B cell (primary cell): ENCODE measurements at regions not wholly inside any gene's neighbourhood (a gene's known extent, or its start where the extent isn't known, plus 50 kb on each side); places are given as distances from the start of the nearest gene placed in this dataset.

Experiments used
- ATAC-seq: fragments of 200-7000 bp; cut with Tn5 transposase; one replicate; pipeline ENCODE4 v1.10.0; 2021; ENCODE audit warnings: low read depth, mild to moderate bottlenecking, moderate number of reproducible peaks, moderate library complexity
- CTCF ChIA-PET: fragments of 350-600 bp; sonication (Branson Sonifier 250); formaldehyde crosslinking; loops from one replicate; lab custom pipeline; 2021; ENCODE audit warnings: antibody characterized with exemption, inconsistent platforms; lab: Charles Lee
- POLR2A ChIA-PET: fragments of 350-600 bp; sonication (Branson Sonifier 250); formaldehyde crosslinking; loops from one replicate; lab custom pipeline; 2021; ENCODE audit warnings: antibody characterized with exemption; lab: Charles Lee
- DNase-seq: peaks from one replicate; pipeline ENCODE4 v3.0.0; 2013
- H2AFZ ChIP-seq: 2 replicates; pipeline ENCODE4 v1.6.1; 2012; ENCODE audit warnings: mild to moderate bottlenecking, low read depth, low read length; ENCODE audit not compliant: insufficient read depth, poor library complexity, severe bottlenecking
- H3K27ac ChIP-seq, 2 donors: 1 replicate in 1 of 2; 2 replicates in 1 of 2; pipeline ENCODE4 v1.5.1; 2012 to 2013; ENCODE audit warnings: low read length in 2 of 2, mild to moderate bottlenecking in 2 of 2, moderate library complexity in 1 of 2
- H3K27me3 ChIP-seq, 4 experiments: fragments of 200-600 bp in 1 of 4; sonication (generic) in 1 of 4; replicated peaks in 1 of 4; 1 replicate in 2 of 4; 2 replicates in 2 of 4; pipeline versions ENCODE4 v1.6.1 to v1.7.0; 2013 to 2016; ENCODE audit warnings: low read length in 3 of 4, mild to moderate bottlenecking in 2 of 4, mixed read lengths in 1 of 4, moderate library complexity in 1 of 4; ENCODE audit not compliant: insufficient read depth in 4 of 4, control insufficient read depth in 3 of 4; ENCODE audit errors: control extremely low read depth in 1 of 4
- H3K36me3 ChIP-seq, 2 experiments: replicated peaks in 1 of 2; 1 replicate in 1 of 2; 2 replicates in 1 of 2; pipeline versions ENCODE4 v1.6.1 to v1.7.1; 2013; ENCODE audit warnings: low read length in 1 of 2; ENCODE audit not compliant: insufficient read depth in 2 of 2, control insufficient read depth in 1 of 2; ENCODE audit errors: control extremely low read depth in 1 of 2, extremely low read depth in 1 of 2
- H3K4me1 ChIP-seq, 2 donors: fragments of 200-600 bp in 1 of 2; sonication (generic) in 1 of 2; 1 replicate in 1 of 2; 2 replicates in 1 of 2; pipeline versions ENCODE4 v1.5.1 to v1.6.1; 2013 to 2017; ENCODE audit warnings: low read length in 2 of 2; ENCODE audit not compliant: control insufficient read depth in 2 of 2, insufficient read depth in 2 of 2
- H3K4me2 ChIP-seq: replicated peaks from 2 replicates; pipeline ENCODE3; 2012; ENCODE audit warnings: mild to moderate bottlenecking, low read depth, low read length; ENCODE audit not compliant: poor library complexity, severe bottlenecking
- H3K4me3 ChIP-seq, 5 experiments: fragments of 200-600 bp in 1 of 5; sonication (generic) in 1 of 5; 1 replicate in 3 of 5; 2 replicates in 2 of 5; pipeline versions ENCODE4 v1.5.1 to v1.7.0; 2011 to 2016; ENCODE audit warnings: low read length in 4 of 5, mild to moderate bottlenecking in 4 of 5, low read depth in 2 of 5, control low read depth in 1 of 5, moderate library complexity in 1 of 5; ENCODE audit not compliant: insufficient read depth in 1 of 5; ENCODE audit errors: control extremely low read depth in 1 of 5, extremely low read depth in 1 of 5
- H3K79me2 ChIP-seq: fragments of 200-600 bp; sonication (generic); one replicate; pipeline ENCODE4 v1.6.0; 2016; ENCODE audit warnings: low read length; ENCODE audit not compliant: control insufficient read depth, insufficient read depth
- H3K9ac ChIP-seq: fragments of 200-600 bp; sonication (generic); 2 replicates; pipeline ENCODE4 v1.6.1; 2017; ENCODE audit warnings: mild to moderate bottlenecking, low read length, moderate library complexity
- H3K9me3 ChIP-seq, 3 donors: one replicate each; pipeline versions ENCODE4 v1.6.1 to v1.7.1; 2013; ENCODE audit warnings: low read length in 2 of 3; ENCODE audit not compliant: control insufficient read depth in 2 of 3, insufficient read depth in 1 of 3; ENCODE audit errors: control extremely low read depth in 1 of 3
- H4K20me1 ChIP-seq: 2 replicates; pipeline ENCODE4 v1.6.0; 2012; ENCODE audit warnings: mild to moderate bottlenecking, low read length; ENCODE audit not compliant: insufficient read depth, control insufficient read depth, poor library complexity, severe bottlenecking
- H3K27ac Mint-ChIP-seq: one replicate; pipeline ENCODE4 v1.8.0; 2021; ENCODE audit warnings: mixed read lengths
- H3K27me3 Mint-ChIP-seq: one replicate; pipeline ENCODE4 v1.8.0; 2021; ENCODE audit warnings: mixed read lengths
- H3K4me1 Mint-ChIP-seq: one replicate; pipeline ENCODE4 v1.8.0; 2021; ENCODE audit warnings: mixed read lengths
- H3K4me3 Mint-ChIP-seq: one replicate; pipeline ENCODE4 v1.8.0; 2021; ENCODE audit warnings: mixed read lengths
- H3K9me3 Mint-ChIP-seq: one replicate; pipeline ENCODE4 v1.8.0; 2022; ENCODE audit warnings: mixed read lengths; ENCODE audit not compliant: insufficient read depth
- CTCF ChIP-seq: fragments of 200-600 bp; IDR thresholded peaks from one replicate; pipeline ENCODE4 v1.8.0; 2022; ENCODE audit warnings: antibody characterized with exemption, mild to moderate bottlenecking
- EZH2 ChIP-seq: IDR thresholded peaks from 2 replicates; pipeline ENCODE4 v1.6.1; 2012; ENCODE audit warnings: borderline replicate concordance, low read depth, mild to moderate bottlenecking, moderate library complexity, low read length; ENCODE audit not compliant: insufficient read depth, poor library complexity, severe bottlenecking
- WGBS: methylation state at CpG from one replicate; pipeline ENCODE4 v1.1.5; 2013; ENCODE audit warnings: missing lambda C conversion rate; ENCODE audit not compliant: insufficient coverage; 5-methylcytosine and 5-hydroxymethylcytosine counted together
- intact Hi-C: fragments of 100-400 bp; cut with micrococcal nuclease; formaldehyde crosslinking; loops from one replicate; pipeline ENCODE4 v1.10.0; 2022

DNA sequence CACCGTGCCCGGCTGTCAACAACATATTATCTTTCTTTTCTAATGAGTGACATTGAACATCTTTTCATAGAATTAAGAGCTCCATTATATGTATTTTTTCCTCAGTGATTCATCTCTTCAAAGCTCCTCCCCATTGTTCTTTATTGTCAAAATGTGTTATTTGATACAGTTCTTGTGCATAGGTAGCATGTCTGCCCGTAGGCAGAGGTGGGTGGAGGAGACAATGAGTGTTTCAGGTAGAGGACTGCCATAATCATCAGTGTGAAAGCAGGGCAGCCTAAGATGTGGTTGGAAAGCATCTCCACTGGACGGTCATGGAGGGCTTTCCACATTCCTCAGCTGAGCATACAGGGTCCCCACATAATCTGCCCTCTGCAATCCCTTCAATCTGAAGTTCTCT, 452.0 kb upstream of the MCTP2 start:
- Mint-ChIP-seq H3K4me3 (no peak overlapping the region), H3K27me3 (no peaks in the 10 kb centered on the region), H3K4me1 (no peaks in the 10 kb centered on the region), H3K27ac (no peak overlapping the region), H3K9me3 (peaks cover 2% of the 10 kb centered on the region)
- no peaks in the 10 kb centered on the region for H3K79me2 ChIP-seq
- H3K9me3 ChIP-seq: peaks cover 0 to 7% (median 0%) of the 10 kb centered on the region in 3 donors
- CTCF ChIA-PET: no interaction called here
- ATAC-seq (no peak), DNase-seq (no peak)
- TF ChIP-seq CTCF (no peak), EZH2 (no peak)
- H3K27ac ChIP-seq: no peak overlapping the region
- no peak overlapping the region for H3K9ac ChIP-seq
- POLR2A ChIA-PET: no interaction called here
- H2AFZ ChIP-seq: no peak overlapping the region
- H3K27me3 ChIP-seq: no peaks in the 10 kb centered on the region
- H4K20me1 ChIP-seq: no peaks in the 10 kb centered on the region
- no peaks in the 10 kb centered on the region for H3K36me3 ChIP-seq
- 80% methylated on average over 1 of the region's 4 CpGs for WGBS
- no peak overlapping the region for H3K4me3 ChIP-seq
- no peaks in the 10 kb centered on the region for H3K4me1 ChIP-seq
- intact Hi-C loops: no loop called here
- no peak overlapping the region for H3K4me2 ChIP-seq

DNA sequence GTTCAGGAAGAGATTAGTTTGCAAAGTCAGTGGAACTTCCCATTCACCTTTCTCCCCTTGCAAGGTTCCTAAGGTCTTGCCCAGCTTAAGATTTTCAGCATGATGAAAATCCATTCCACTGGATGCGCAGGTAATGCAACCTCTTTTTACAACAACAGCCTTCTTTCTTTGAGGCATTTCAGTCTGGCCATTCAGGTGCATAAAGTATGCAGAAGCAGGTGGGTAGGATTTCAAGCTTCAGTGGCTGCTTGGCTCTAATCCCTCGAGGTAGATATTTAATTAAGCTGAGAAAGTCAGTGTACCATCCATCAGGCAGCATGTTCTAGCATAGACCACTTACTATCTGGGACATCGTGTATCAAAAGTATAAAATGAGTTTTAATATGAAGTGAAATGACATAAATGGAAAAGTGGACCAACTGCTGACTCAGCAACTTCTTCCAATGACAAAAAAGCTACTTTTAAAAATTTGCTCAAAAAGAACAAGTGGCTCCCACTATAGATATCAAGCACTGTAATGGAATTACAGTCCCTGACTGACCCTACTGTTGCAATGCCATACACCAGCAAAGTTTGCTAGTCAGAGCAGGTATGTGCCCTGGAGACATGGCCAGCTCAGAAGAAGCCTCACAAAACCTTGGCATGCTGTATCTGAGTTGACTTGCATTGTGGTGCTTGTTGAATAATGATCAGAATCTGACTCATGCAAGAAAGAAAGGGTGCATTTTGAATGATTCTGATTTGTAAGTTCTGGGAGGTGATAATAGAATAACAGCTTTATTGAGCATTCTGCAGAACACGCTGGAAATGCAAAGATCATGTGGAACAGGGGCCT, 459.9 kb upstream of the MCTP2 start:
- Histone ChIP-seq H3K79me2 (no peaks in the 10 kb centered on the region), H3K9ac (no peak overlapping the region), H3K4me2 (no peak overlapping the region), H3K36me3 (no peaks in the 10 kb centered on the region), H2AFZ (no peak overlapping the region), H3K9me3 (peaks cover 0 to 11% (median 0%) of the 10 kb centered on the region in 3 donors), H3K27me3 (no peaks in the 10 kb centered on the region), H3K4me3 (no peak overlapping the region), H3K4me1 (no peaks in the 10 kb centered on the region), H4K20me1 (no peaks in the 10 kb centered on the region), H3K27ac (no peak overlapping the region)
- no peaks in the 10 kb centered on the region for H3K4me1 Mint-ChIP-seq
- peaks cover 2% of the 10 kb centered on the region for H3K9me3 Mint-ChIP-seq
- CTCF ChIA-PET: no interaction called here
- no peak overlapping the region for H3K27ac Mint-ChIP-seq
- ATAC-seq: no peak
- TF ChIP-seq CTCF (no peak), EZH2 (no peak)
- H3K27me3 Mint-ChIP-seq: no peaks in the 10 kb centered on the region
- intact Hi-C loops: no loop called here
- 79% methylated on average over 2 of the region's 4 CpGs for WGBS
- no peak for DNase-seq
- POLR2A ChIA-PET: no interaction called here
- no peak overlapping the region for H3K4me3 Mint-ChIP-seq
